ENCODE measurements at regions not wholly inside any gene's neighbourhood (a gene's known extent, or its start where the extent isn't known, plus 50 kb on each side); places are given as distances from the start of the nearest gene placed in this dataset.

DNA sequence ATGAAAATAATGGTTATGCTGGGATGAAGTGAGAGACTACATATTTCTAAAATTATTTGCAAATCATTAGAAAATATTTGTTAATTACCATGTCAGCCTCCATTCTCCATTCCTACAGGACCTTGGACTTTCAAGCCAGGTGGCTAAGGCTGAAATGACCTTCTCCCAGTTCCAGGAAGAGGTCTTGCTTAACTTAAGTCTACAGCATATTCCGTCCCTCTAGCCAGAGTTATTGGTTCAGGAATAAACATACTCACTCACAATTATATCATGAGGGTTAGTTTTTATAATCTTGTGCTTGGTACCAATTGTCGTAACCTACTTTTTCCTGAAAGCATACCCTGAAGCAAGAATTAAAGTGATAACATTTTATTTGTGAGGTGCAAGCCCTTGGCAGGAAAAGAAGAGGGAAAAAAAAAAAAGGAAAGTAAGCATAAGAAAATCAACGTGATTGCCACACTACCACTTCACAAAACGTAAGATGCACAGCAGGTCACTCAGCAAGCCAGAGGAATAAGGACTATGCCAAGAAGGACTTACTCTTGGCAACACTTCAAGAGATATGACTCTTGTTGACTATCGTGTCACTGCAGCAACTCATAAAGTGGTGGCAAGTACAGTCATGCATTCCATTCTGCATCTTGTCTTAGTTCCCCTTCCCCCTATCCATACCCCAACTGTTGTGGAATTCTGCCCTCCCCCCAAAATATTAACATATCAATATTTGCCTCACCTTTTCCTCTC lies 479.1 kb downstream of the MBD2 start:
- TF ChIP-seq TOE1 (IDR thresholded peaks at IDR 0.05; ENCODE audit: borderline replicate concordance) (no peak), TOE1 (CRISPR knock-in tag; IDR thresholded peaks at IDR 0.05; ENCODE audit: borderline replicate concordance, low read depth) (no peak), TEAD4 (IDR thresholded peaks at IDR 0.05; ENCODE audit: low read length) (no peak), TEAD4 (CRISPR knock-in tag; IDR thresholded peaks at IDR 0.05; ENCODE audit: borderline replicate concordance) (no peak), EHMT2 (IDR thresholded peaks at IDR 0.05) (no peak), TBP (optimal IDR thresholded peaks at IDR 0.05; ENCODE audit: low read depth, low read length) (no peak), GATA2 (CRISPR knock-in tag; IDR thresholded peaks at IDR 0.05) (no peak), NCOA2 (IDR thresholded peaks at IDR 0.05; ENCODE audit: partially characterized antibody in 2 of 2) (no peak), PRDM10 (IDR thresholded peaks at IDR 0.05; ENCODE audit: partially characterized antibody) (no peak), ZFP30 (CRISPR knock-in tag; IDR thresholded peaks at IDR 0.05; ENCODE audit: borderline replicate concordance) (no peak)
- TF ChIP-seq, protein P1, sequence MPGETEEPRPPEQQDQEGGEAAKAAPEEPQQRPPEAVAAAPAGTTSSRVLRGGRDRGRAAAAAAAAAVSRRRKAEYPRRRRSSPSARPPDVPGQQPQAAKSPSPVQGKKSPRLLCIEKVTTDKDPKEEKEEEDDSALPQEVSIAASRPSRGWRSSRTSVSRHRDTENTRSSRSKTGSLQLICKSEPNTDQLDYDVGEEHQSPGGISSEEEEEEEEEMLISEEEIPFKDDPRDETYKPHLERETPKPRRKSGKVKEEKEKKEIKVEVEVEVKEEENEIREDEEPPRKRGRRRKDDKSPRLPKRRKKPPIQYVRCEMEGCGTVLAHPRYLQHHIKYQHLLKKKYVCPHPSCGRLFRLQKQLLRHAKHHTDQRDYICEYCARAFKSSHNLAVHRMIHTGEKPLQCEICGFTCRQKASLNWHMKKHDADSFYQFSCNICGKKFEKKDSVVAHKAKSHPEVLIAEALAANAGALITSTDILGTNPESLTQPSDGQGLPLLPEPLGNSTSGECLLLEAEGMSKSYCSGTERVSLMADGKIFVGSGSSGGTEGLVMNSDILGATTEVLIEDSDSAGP (CRISPR knock-in tag; IDR thresholded peaks at IDR 0.05) = no peak

Measured in K562 (cell line).